BLaER1 (cell line): ENCODE measurements at regions not wholly inside any gene's neighbourhood (a gene's known extent, or its start where the extent isn't known, plus 50 kb on each side); places are given as distances from the start of the nearest gene placed in this dataset.
"Not testable (repeated sequence)": the region's sequence is repeated elsewhere in the genome, so short reads cannot be mapped to it uniquely, and the experiment has no call there.

Source experiments
- H3K27ac ChIP-seq: shearing (Covaris generic); formaldehyde crosslinking; 2 replicates; pipeline ENCODE4 v1.8.1; 2022
- H3K27me3 ChIP-seq: shearing (Covaris generic); formaldehyde crosslinking; 2 replicates; pipeline ENCODE4 v1.8.1; 2022
- H3K36me3 ChIP-seq: shearing (Covaris generic); formaldehyde crosslinking; 2 replicates; pipeline ENCODE4 v1.8.1; 2022
- H3K4me1 ChIP-seq: shearing (Covaris generic); formaldehyde crosslinking; 2 replicates; pipeline ENCODE4 v1.8.1; 2022
- H3K4me2 ChIP-seq: shearing (Covaris generic); formaldehyde crosslinking; 2 replicates; pipeline ENCODE4 v1.8.1; 2022
- H3K4me3 ChIP-seq: shearing (Covaris generic); formaldehyde crosslinking; 2 replicates; pipeline ENCODE4 v1.8.1; 2022
- H3K9ac ChIP-seq: shearing (Covaris generic); formaldehyde crosslinking; 2 replicates; pipeline ENCODE4 v1.8.1; 2022
- H3K9me3 ChIP-seq: shearing (Covaris generic); formaldehyde crosslinking; 2 replicates; pipeline ENCODE4 v1.8.1; 2022
- H4K20me1 ChIP-seq: shearing (Covaris generic); formaldehyde crosslinking; 2 replicates; pipeline ENCODE4 v1.8.1; 2022
- Cebpa-rat ChIP-seq: shearing (Covaris generic); IDR thresholded peaks from 2 replicates; pipeline ENCODE4 v1.8.1; 2022

- Histone ChIP-seq H3K27me3 (no peaks in the 10 kb centered on the region), H3K4me1 (peaks cover 70% of the 10 kb centered on the region), H3K36me3 (no peaks in the 10 kb centered on the region), H3K4me2 (peak overlapping the region; percentile 72), H4K20me1 (no peaks in the 10 kb centered on the region), H3K27ac (peak overlapping the region; percentile 79), H3K4me3 (no peak overlapping the region; the same call in 1 of the 2 replicates), H3K9me3 (peaks cover 19% of the 10 kb centered on the region), H3K9ac (0 out of 2 replicates have a peak overlapping the region, but pooled peaks have one; percentile 18)
- no peak for TF ChIP-seq Cebpa-rat
These were observed 95.7 kb upstream of the SLC39A10 start for GRCh38 chr2:195561116-195561921.

- no peaks in the 10 kb centered on the region for H4K20me1 ChIP-seq
- peaks cover 68% of the 10 kb centered on the region for H3K4me1 ChIP-seq
- H3K27ac ChIP-seq = peak overlapping the region; percentile 79
- H3K4me2 ChIP-seq = peak overlapping the region; percentile 72
- no peak overlapping the region; the same call in 1 of the 2 replicates for H3K4me3 ChIP-seq
- TF ChIP-seq Cebpa-rat = no peak
- H3K27me3 ChIP-seq = no peaks in the 10 kb centered on the region
- 0 out of 2 replicates have a peak overlapping the region, but pooled peaks have one; percentile 18 for H3K9ac ChIP-seq
- H3K36me3 ChIP-seq = no peaks in the 10 kb centered on the region
- H3K9me3 ChIP-seq = peaks cover 12% of the 10 kb centered on the region
These were observed 96.7 kb upstream of the SLC39A10 start for GRCh38 chr2:195560209-195560895.

- H3K9ac ChIP-seq = peak overlapping the region; percentile 2; the same call in 1 of the 2 replicates
- H3K4me2 ChIP-seq = peak overlapping the region; percentile 72
- no peaks in the 10 kb centered on the region for H3K27me3 ChIP-seq
- H3K4me3 ChIP-seq = no peak overlapping the region
- peak overlapping the region; percentile 79 for H3K27ac ChIP-seq
- H4K20me1 ChIP-seq = no peaks in the 10 kb centered on the region
- H3K9me3 ChIP-seq = peaks cover 11% of the 10 kb centered on the region
- peaks cover 68% of the 10 kb centered on the region for H3K4me1 ChIP-seq
- no peak for TF ChIP-seq Cebpa-rat
- H3K36me3 ChIP-seq = no peaks in the 10 kb centered on the region
These were observed 97.6 kb upstream of the SLC39A10 start for GRCh38 chr2:195559431-195559914.

GRCh38 chr2:195555971-195556370 lies 101.1 kb upstream of the SLC39A10 start:
- Histone ChIP-seq H3K9me3 (peaks cover 15% of the 10 kb centered on the region; the same call in 1 of the 2 replicates), H3K9ac (no peak overlapping the region), H3K27ac (0 out of 2 replicates have a peak overlapping the region, but pooled peaks have one; percentile 4), H3K4me1 (peaks cover 51% of the 10 kb centered on the region), H3K4me3 (no peak overlapping the region), H3K36me3 (no peaks in the 10 kb centered on the region), H3K4me2 (no peak overlapping the region), H3K27me3 (no peaks in the 10 kb centered on the region), H4K20me1 (no peaks in the 10 kb centered on the region)
- no peak for TF ChIP-seq Cebpa-rat

GRCh38 chr2:195552581-195552980 lies 104.4 kb upstream of the SLC39A10 start:
- Histone ChIP-seq H3K4me2 (no peak overlapping the region), H3K36me3 (no peaks in the 10 kb centered on the region), H3K27me3 (no peaks in the 10 kb centered on the region), H3K4me3 (no peak overlapping the region), H3K4me1 (peaks cover 17% of the 10 kb centered on the region), H3K27ac (no peak overlapping the region), H3K9ac (no peak overlapping the region), H4K20me1 (no peaks in the 10 kb centered on the region), H3K9me3 (peaks cover 31% of the 10 kb centered on the region)
- TF ChIP-seq Cebpa-rat = no peak

GRCh38 chr2:195548198-195548940 lies 108.7 kb upstream of the SLC39A10 start:
- H3K9me3 ChIP-seq = peaks cover 30% of the 10 kb centered on the region

GRCh38 chr2:195547268-195547840 lies 109.7 kb upstream of the SLC39A10 start:
- not testable (repeated sequence) for H3K27me3 ChIP-seq, H3K27ac ChIP-seq, H4K20me1 ChIP-seq, H3K4me1 ChIP-seq, H3K36me3 ChIP-seq, H3K9ac ChIP-seq, H3K4me2 ChIP-seq, H3K4me3 ChIP-seq
- peaks cover 34% of the 10 kb centered on the region for H3K9me3 ChIP-seq

More at GRCh38 chr2:195548198-195548940, 108.7 kb upstream of the SLC39A10 start:
- no peak overlapping the region for H3K4me3 ChIP-seq
- no peaks in the 10 kb centered on the region for H3K27me3 ChIP-seq
- no peak overlapping the region for H3K9ac ChIP-seq
- TF ChIP-seq Cebpa-rat = no peak
- H3K27ac ChIP-seq = no peak overlapping the region
- no peak overlapping the region for H3K4me2 ChIP-seq
- no peaks in the 10 kb centered on the region for H3K36me3 ChIP-seq
- H4K20me1 ChIP-seq = no peaks in the 10 kb centered on the region
- no peaks in the 10 kb centered on the region for H3K4me1 ChIP-seq

- no peaks in the 10 kb centered on the region for H3K36me3 ChIP-seq
- H3K4me1 ChIP-seq = no peaks in the 10 kb centered on the region
- H3K4me2 ChIP-seq = no peak overlapping the region
- H3K9ac ChIP-seq = no peak overlapping the region
- no peak overlapping the region for H3K27ac ChIP-seq
- TF ChIP-seq Cebpa-rat = no peak
- H3K4me3 ChIP-seq = no peak overlapping the region
- no peaks in the 10 kb centered on the region for H3K27me3 ChIP-seq
- no peaks in the 10 kb centered on the region for H4K20me1 ChIP-seq
- peaks cover 40% of the 10 kb centered on the region for H3K9me3 ChIP-seq
These were observed 111.2 kb upstream of the SLC39A10 start for GRCh38 chr2:195545811-195546210.
